Sigmoid colon (tissue), 6 donors: ENCODE measurements at regions not wholly inside any gene's neighbourhood (a gene's known extent, or its start where the extent isn't known, plus 50 kb on each side); places are given as distances from the start of the nearest gene placed in this dataset.
"Not testable (repeated sequence)": the region's sequence is repeated elsewhere in the genome, so short reads cannot be mapped to it uniquely, and the experiment has no call there.

Experiments
- DNase-seq: peaks from one replicate; pipeline ENCODE4 v3.0.0-alpha.2; 2019
- H3K27ac ChIP-seq, 4 donors: fragments of 200-600 bp; sonication (generic); one replicate each; pipeline ENCODE4 v1.5.1; 2016 to 2019; ENCODE audit warnings: mild to moderate bottlenecking in 1 of 4
- H3K27me3 ChIP-seq, 3 donors: fragments of 200-600 bp; sonication (generic); one replicate each; pipeline ENCODE4 v1.5.1; 2019; ENCODE audit warnings: mild to moderate bottlenecking in 1 of 3
- H3K36me3 ChIP-seq, 4 donors: fragments of 200-600 bp; sonication (generic); one replicate each; pipeline ENCODE4 v1.5.1; 2016 to 2019
- H3K4me1 ChIP-seq, 4 donors: fragments of 200-600 bp; sonication (generic); one replicate each; pipeline ENCODE4 v1.5.1; 2017 to 2019
- H3K4me3 ChIP-seq, 4 donors: fragments of 200-600 bp; sonication (generic); one replicate each; pipeline ENCODE4 v1.5.1; 2017 to 2019; ENCODE audit warnings: mild to moderate bottlenecking in 2 of 4, moderate library complexity in 1 of 4
- H3K9me3 ChIP-seq, 4 donors: fragments of 200-600 bp in 3 of 4; sonication (generic) in 3 of 4; one replicate each; pipeline versions ENCODE4 v1.5.1 to v1.6.1; 2013 to 2019
- EP300 ChIP-seq, 4 donors: sonication (generic); formaldehyde crosslinking; IDR thresholded peaks; one replicate each; pipeline ENCODE4 v1.6.1; 2017; ENCODE audit warnings: antibody characterized with exemption in 4 of 4
- POLR2A ChIP-seq, 2 donors: fragments of 450-650 bp; IDR thresholded peaks; one replicate each; pipeline ENCODE4 v1.6.1; 2016; ENCODE audit warnings: antibody characterized with exemption in 2 of 2, mild to moderate bottlenecking in 2 of 2, moderate library complexity in 2 of 2
- POLR2AphosphoS5 ChIP-seq, 4 donors: sonication (generic); formaldehyde crosslinking; IDR thresholded peaks; one replicate each; pipeline ENCODE4 v1.6.1; 2017; ENCODE audit warnings: antibody characterized with exemption in 4 of 4
- WGBS, 2 donors: extraction: QIAGEN DNeasy Blood & Tissue Kit; methylation state at CpG; one replicate each; pipeline ENCODE4 v1.1.7; 2013; 5-methylcytosine and 5-hydroxymethylcytosine counted together
- intact Hi-C: fragments of 100-400 bp; cut with DNase I; formaldehyde crosslinking; loops from one replicate; pipeline ENCODE4 v1.15.1; 2023
- TF ChIP-seq, protein P1 (sequence below), 4 experiments: fragments of 450-650 bp in 3 of 4; fragments of 200-600 bp in 1 of 4; IDR thresholded peaks; one replicate each; pipeline ENCODE4 v1.5.1; 2016 to 2019; ENCODE audit warnings: antibody characterized with exemption in 4 of 4, mild to moderate bottlenecking in 3 of 4, moderate library complexity in 2 of 4
- donor health status: healthy with polysubstance abuse.
- donor health status: healthy.

DNA sequence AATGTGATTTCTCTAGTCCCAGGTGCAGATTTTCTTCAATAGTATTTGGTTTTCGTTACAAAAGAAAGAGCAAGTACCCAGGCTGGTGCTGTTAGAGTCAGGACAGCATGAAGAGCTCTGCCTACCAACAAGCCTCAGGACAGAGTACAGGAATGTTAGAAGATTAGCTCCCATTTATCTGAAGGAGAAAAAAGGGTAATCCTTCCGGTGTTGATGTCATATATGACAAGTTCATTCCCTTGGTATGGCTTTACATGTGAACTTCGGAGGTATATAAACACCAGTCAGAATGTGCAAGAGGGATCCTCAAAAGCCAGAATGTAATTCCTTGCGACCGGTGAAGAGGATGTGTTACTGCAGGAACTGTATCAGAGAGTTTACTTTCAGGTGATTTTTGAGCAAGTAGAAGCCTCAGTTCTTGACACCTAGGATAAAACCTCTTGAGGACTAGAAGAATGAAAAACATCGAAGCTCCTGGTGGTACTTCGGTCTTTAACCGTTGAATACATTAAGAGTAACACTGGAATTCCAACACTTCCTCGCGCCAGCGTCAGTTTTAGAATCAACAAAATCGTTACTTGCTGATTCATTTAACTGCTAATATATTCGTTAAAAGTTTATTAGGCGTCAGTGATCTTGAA is 194.2 kb upstream of the ZNF184 start:
- H3K4me3 ChIP-seq, result no peak overlapping the region
- no peak for DNase-seq
- no peaks in the 10 kb centered on the region for H3K9me3 ChIP-seq
- TF ChIP-seq, protein P1, sequence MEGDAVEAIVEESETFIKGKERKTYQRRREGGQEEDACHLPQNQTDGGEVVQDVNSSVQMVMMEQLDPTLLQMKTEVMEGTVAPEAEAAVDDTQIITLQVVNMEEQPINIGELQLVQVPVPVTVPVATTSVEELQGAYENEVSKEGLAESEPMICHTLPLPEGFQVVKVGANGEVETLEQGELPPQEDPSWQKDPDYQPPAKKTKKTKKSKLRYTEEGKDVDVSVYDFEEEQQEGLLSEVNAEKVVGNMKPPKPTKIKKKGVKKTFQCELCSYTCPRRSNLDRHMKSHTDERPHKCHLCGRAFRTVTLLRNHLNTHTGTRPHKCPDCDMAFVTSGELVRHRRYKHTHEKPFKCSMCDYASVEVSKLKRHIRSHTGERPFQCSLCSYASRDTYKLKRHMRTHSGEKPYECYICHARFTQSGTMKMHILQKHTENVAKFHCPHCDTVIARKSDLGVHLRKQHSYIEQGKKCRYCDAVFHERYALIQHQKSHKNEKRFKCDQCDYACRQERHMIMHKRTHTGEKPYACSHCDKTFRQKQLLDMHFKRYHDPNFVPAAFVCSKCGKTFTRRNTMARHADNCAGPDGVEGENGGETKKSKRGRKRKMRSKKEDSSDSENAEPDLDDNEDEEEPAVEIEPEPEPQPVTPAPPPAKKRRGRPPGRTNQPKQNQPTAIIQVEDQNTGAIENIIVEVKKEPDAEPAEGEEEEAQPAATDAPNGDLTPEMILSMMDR (IDR thresholded peaks at IDR 0.05), result no peak
- TF ChIP-seq POLR2AphosphoS5 (IDR thresholded peaks at IDR 0.05) (no peak), EP300 (IDR thresholded peaks at IDR 0.05) (no peak), POLR2A (IDR thresholded peaks at IDR 0.05) (no peak)
- no peak overlapping the region for H3K27ac ChIP-seq
- WGBS, 2 donors, result 9 to 20% methylated on average over 14 of the region's 14 CpGs
- H3K4me1 ChIP-seq, result no peaks in the 10 kb centered on the region
- H3K27me3 ChIP-seq, result peaks cover 36 to 81% (median 65%) of the 10 kb centered on the region in 3 donors
- intact Hi-C loops, result no loop called here
- no peaks in the 10 kb centered on the region for H3K36me3 ChIP-seq

DNA sequence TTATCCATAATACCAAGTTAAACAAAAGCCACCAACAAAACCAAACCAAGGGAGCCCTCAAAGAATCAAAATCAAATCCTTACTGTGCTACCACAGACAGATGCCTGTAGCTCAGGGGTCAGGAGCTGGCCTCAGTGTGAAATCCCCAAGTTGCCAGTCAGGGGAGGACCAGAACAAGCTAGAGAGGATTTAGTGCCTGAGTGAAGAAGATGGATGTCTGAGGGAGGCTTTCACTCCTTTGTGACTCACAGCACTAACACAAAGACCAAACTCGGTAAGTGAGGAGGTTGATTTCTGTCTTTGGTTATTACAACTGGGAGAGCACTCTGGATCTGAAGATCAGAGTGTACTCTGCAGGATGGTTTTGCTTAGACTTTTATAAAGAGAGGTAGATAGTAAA is 189.9 kb upstream of the ZNF184 start:
- no peaks in the 10 kb centered on the region for H3K4me1 ChIP-seq
- WGBS, 2 donors, result 10 to 39% methylated on average over 1 of the region's 1 CpG
- no peak overlapping the region for H3K4me3 ChIP-seq
- H3K9me3 ChIP-seq, result peaks cover 0 to 5% (median 0%) of the 10 kb centered on the region in 4 donors
- no peak overlapping the region for H3K27ac ChIP-seq
- H3K36me3 ChIP-seq, result no peaks in the 10 kb centered on the region
- H3K27me3 ChIP-seq, result peaks cover 9 to 49% (median 24%) of the 10 kb centered on the region in 3 donors
- intact Hi-C loops, result no loop called here
- DNase-seq, result no peak
- TF ChIP-seq EP300 (IDR thresholded peaks at IDR 0.05) (no peak), POLR2A (IDR thresholded peaks at IDR 0.05) (no peak), POLR2AphosphoS5 (IDR thresholded peaks at IDR 0.05) (no peak)
- TF ChIP-seq, protein P1 (IDR thresholded peaks at IDR 0.05), result no peak

DNA sequence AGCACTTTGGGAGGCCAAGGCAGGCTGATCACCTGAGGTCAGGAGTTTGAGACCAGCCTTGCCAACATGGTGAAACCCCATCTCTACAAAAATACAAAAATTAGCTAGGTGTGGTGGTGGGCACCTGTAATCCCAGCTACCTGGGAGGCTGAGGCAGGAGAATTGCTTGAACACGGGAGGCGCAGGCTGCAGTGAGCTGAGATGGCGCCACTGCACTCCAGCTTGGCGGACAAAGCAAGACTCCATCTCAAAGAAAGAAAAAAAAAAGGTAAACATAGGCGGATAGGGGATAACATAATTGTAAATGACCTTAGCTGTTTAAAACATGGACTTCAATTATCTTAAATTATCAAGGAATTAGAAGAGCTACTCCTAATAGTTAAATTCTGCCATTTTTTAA is 189.3 kb upstream of the ZNF184 start:
- H3K4me3 ChIP-seq, H3K36me3 ChIP-seq, intact Hi-C loops, H3K9me3 ChIP-seq, H3K27ac ChIP-seq, H3K4me1 ChIP-seq, DNase-seq: not testable (repeated sequence)
- WGBS, 2 donors, result 79 to 94% methylated on average over 5 of the region's 5 CpGs
- H3K27me3 ChIP-seq, result peaks cover 5 to 44% (median 18%) of the 10 kb centered on the region in 3 donors

DNA sequence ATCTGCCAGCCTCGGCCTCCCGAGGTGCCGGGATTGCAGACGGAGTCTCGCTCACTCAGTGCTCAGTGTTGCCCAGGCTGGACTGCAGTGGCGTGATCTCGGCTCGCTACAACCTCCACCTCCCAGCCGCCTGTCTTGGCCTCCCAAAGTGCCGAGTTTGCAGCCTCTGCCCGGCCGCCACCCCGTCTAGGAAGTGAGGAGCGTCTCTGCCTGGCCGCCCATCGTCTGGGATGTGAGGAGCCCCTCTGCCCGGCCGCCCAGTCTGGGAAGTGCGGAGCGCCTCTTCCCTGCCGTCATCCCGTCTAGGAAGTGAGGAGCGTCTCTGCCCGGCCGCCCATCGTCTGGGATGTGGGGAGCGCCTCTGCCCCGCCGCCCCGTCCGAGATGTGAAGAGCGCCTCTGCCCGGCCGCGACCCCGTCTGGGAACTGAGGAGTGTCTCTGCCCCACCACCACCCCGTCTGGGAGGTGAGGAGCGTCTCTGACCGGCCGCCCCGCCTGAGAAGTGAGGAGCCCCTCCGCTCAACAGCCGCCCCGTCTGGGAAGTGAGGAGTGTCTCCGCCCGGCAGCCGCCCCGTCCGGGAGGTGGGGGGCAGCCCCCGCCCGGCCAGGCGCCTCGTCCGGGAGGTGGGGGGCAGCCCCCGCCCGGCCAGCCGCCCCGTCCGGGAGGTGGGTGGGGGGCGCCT is 180.4 kb upstream of the ZNF184 start:
- H3K4me3 ChIP-seq, DNase-seq, H3K27ac ChIP-seq, H3K9me3 ChIP-seq, H3K4me1 ChIP-seq, H3K36me3 ChIP-seq, intact Hi-C loops: not testable (repeated sequence)
- 35 to 73% methylated on average over 60 of the region's 60 CpGs for WGBS, 2 donors
- peaks cover 0 to 69% (median 15%) of the 10 kb centered on the region in 3 donors for H3K27me3 ChIP-seq

DNA sequence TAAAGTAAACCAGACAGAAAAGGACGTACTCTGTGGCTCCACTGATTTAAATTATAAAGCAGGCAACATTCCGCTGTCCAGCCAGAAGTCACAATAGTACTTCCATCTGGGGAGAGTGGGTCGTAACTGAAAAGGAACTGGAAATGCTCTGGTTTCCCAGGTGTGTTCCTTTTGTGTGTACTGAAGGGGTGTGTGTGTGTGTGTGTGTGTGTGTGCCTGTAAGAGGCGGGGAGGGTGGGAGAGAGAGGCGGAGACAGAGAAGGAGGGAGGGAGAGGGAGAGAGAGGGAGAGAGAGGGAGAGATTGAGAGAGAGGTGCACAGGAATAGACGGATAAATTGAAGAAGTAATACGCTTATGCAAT is 178.4 kb upstream of the ZNF184 start:
- TF ChIP-seq POLR2AphosphoS5 (IDR thresholded peaks at IDR 0.05) (no peak), POLR2A (IDR thresholded peaks at IDR 0.05) (no peak), EP300 (IDR thresholded peaks at IDR 0.05) (no peak)
- TF ChIP-seq, protein P1 (IDR thresholded peaks at IDR 0.05), result no peak
- intact Hi-C loops, result no loop called here

More for the DNA sequence above, 178.4 kb upstream of the ZNF184 start:
- H3K9me3 ChIP-seq, result peaks cover 0 to 4% (median 0%) of the 10 kb centered on the region in 4 donors
- DNase-seq, result no peak
- WGBS, 2 donors, result 22 to 23% methylated on average over 7 of the region's 7 CpGs
- H3K27ac ChIP-seq, result no peak overlapping the region
- no peaks in the 10 kb centered on the region for H3K4me1 ChIP-seq
- H3K4me3 ChIP-seq, result no peak overlapping the region
- H3K36me3 ChIP-seq, result no peaks in the 10 kb centered on the region
- H3K27me3 ChIP-seq, result peaks cover 0 to 81% (median 21%) of the 10 kb centered on the region in 3 donors
